SK-N-MC (cell line): ENCODE measurements at regions not wholly inside any gene's neighbourhood (a gene's known extent, or its start where the extent isn't known, plus 50 kb on each side); places are given as distances from the start of the nearest gene placed in this dataset.

Source experiments
- DNase-seq: peaks from one replicate; pipeline ENCODE4 v3.0.0-alpha.2; 2011; ENCODE audit warnings: low read depth, low spot score
- H3K27ac ChIP-seq: fragments of 200-600 bp; sonication (generic); 2 replicates; pipeline ENCODE4 v1.5.1; 2016; ENCODE audit warnings: mixed run types
- H3K36me3 ChIP-seq: fragments of 200-600 bp; sonication (generic); 2 replicates; pipeline ENCODE4 v1.6.1; 2017; ENCODE audit warnings: antibody characterized with exemption, low read length, mixed read lengths; ENCODE audit not compliant: insufficient read depth
- H3K4me3 ChIP-seq: fragments of 200-600 bp; sonication (generic); 2 replicates; pipeline ENCODE4 v1.5.1; 2016
- H3K9ac ChIP-seq: fragments of 200-600 bp; sonication (generic); 2 replicates; pipeline ENCODE4 v1.8.0; 2017; ENCODE audit warnings: mixed run types, mixed read lengths; ENCODE audit not compliant: insufficient read length
- H3K9me3 ChIP-seq: fragments of 200-600 bp; sonication (generic); 2 replicates; pipeline ENCODE4 v1.6.1; 2017; ENCODE audit warnings: low read depth, mild to moderate bottlenecking, antibody characterized with exemption, low read length, moderate library complexity, mixed read lengths
- EZH2 ChIP-seq: fragments of 200-600 bp; sonication (generic); IDR thresholded peaks from one replicate; pipeline ENCODE4 v1.6.1; 2017; ENCODE audit warnings: antibody characterized with exemption
- FOXP2 ChIP-seq: optimal IDR thresholded peaks from 2 replicates; pipeline ENCODE3; 2011; ENCODE audit warnings: mild to moderate bottlenecking, moderate library complexity; ENCODE audit not compliant: insufficient read depth; ENCODE audit errors: extremely low read length, control extremely low read depth
- POLR2AphosphoS5 ChIP-seq: IDR thresholded peaks from 2 replicates; pipeline ENCODE4 v1.6.1; 2012; ENCODE audit warnings: mild to moderate bottlenecking, low read depth, low read length, borderline replicate concordance

DNA sequence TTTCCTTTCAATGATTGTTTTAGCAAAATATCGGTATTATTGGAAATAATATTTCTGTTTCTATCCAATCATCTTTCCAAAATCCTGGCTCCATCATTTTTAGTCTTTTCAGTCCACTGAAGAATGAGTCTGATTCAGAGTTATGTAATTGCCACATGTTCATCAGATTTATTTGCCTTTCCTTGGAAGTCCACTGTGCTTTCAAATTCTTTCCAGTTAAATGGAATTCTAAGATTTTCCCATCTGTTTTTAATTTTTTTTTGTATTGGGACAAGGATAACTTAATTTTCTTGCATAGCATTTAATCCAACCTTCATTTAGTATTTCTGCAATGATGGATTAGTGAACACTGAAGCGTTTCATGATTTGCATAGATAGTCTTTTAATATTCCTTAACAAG is 521.5 kb upstream of the NRXN1 start:
- H3K27ac ChIP-seq: no peak overlapping the region
- no peak overlapping the region for H3K4me3 ChIP-seq
- TF ChIP-seq FOXP2: no peak
- TF ChIP-seq EZH2: no peak
- TF ChIP-seq POLR2AphosphoS5: no peak
- H3K9ac ChIP-seq: no peak overlapping the region
- no peak for DNase-seq
- H3K36me3 ChIP-seq: no peaks in the 10 kb centered on the region
- no peaks in the 10 kb centered on the region for H3K9me3 ChIP-seq

DNA sequence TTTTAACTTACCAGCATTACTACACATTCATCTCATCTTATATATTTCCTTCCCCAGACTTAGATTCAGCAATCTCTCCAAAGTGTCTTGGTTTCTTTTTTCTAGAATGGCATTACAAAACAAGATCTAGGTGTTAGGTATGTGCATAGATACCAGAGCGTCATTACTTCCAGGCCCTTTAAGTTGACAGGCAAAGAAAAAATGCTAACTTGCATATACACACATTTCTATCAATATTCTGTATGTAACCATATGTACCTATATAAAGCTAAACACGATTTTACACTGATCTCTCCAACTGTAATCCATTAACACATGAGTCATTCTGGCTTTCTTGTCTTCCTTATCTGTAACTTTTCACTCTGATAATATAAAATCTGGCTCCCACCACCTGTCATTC is 503.8 kb upstream of the NRXN1 start:
- H3K36me3 ChIP-seq: no peaks in the 10 kb centered on the region
- no peak overlapping the region for H3K4me3 ChIP-seq
- TF ChIP-seq EZH2: no peak
- TF ChIP-seq FOXP2: no peak
- no peak for TF ChIP-seq POLR2AphosphoS5
- H3K9ac ChIP-seq: no peak overlapping the region
- no peaks in the 10 kb centered on the region for H3K9me3 ChIP-seq
- no peak for DNase-seq
- H3K27ac ChIP-seq: no peak overlapping the region

DNA sequence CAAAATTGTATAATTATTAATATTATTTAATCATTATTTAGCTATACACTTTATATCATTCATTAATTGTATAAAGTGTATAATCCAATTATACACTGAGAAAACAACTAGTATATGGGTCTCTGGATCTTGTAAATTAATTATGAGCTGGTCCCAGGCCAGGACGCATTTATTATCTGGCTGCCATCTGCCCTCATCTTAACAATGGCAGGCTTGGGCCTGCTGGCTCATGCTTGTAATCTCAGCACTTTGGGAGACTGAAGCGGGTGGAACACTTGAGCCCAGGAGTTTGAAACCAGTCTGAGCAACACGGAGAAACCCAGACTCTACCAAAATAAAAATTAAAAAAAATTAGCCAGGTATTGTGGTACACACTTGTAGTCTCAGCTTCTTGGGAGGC is 502.2 kb upstream of the NRXN1 start:
- no peak overlapping the region for H3K9ac ChIP-seq
- no peaks in the 10 kb centered on the region for H3K9me3 ChIP-seq
- H3K36me3 ChIP-seq: no peaks in the 10 kb centered on the region
- TF ChIP-seq FOXP2: no peak
- no peak for TF ChIP-seq POLR2AphosphoS5
- no peak for TF ChIP-seq EZH2
- no peak overlapping the region for H3K27ac ChIP-seq
- no peak overlapping the region for H3K4me3 ChIP-seq
- DNase-seq: no peak

DNA sequence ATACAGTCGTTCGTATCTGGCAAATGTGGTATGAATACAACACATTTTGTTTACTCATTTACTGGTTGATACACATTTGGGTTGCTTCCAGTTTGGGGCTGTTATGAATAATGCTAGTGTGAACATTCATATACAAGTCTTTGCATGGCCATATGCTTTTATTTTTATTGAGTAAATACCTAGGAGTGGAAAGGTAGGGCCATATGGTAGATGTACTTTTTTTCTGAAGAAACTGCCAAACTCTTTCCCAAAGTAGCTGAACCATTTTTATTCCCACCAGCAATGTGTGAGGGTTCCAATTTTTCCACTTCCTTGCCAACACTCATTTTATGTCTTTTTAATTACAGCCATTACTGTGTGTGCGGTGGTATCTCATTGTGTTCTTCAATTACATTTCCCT is 496.2 kb upstream of the NRXN1 start:
- no peak for TF ChIP-seq FOXP2
- TF ChIP-seq POLR2AphosphoS5: no peak
- TF ChIP-seq EZH2: no peak
- H3K9me3 ChIP-seq: no peaks in the 10 kb centered on the region
- no peaks in the 10 kb centered on the region for H3K36me3 ChIP-seq
- H3K27ac ChIP-seq: no peak overlapping the region
- no peak for DNase-seq
- no peak overlapping the region for H3K9ac ChIP-seq
- H3K4me3 ChIP-seq: no peak overlapping the region

DNA sequence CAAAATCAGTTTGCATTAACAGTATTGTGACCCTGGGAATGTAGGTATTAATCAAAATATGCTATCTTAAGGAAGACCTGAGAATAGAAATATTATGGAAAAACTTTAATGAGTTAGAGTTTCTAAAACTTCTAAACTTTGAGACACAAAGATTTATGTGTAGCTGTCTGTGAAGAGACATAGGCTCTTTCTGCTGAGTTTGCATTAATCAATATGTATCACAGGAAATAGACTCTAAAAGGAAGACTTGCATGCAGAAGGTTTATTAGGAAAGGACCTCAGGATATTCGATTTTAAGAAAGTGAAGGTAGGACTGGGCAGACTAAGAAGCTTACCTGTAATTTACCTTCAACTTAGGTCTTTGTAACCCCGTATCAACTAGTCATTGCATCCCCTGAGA is 494.8 kb upstream of the NRXN1 start:
- Histone ChIP-seq H3K36me3 (no peaks in the 10 kb centered on the region), H3K4me3 (no peak overlapping the region), H3K27ac (no peak overlapping the region), H3K9ac (no peak overlapping the region), H3K9me3 (no peaks in the 10 kb centered on the region)
- no peak for DNase-seq
- TF ChIP-seq EZH2: no peak
- TF ChIP-seq FOXP2: no peak
- TF ChIP-seq POLR2AphosphoS5: no peak

DNA sequence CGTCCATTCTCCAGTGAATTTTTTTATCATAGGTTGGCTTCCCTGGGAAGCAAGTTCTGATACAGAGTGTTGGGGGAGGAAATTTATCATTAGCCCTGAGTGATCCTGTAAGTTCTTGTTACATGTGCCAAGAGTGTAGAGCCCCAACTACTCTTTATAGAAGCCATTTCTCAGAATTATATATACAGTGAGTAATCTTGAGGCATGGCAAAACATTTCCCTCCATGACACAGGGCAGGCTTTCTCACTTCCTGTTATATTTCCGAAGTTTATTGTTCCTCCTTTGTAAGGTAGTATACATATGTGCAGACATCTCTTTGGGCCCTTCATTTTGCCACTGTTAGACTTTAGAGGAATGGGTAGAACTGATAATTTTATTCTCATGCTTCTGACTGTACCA is 484.7 kb upstream of the NRXN1 start:
- Histone ChIP-seq H3K4me3 (no peak overlapping the region), H3K27ac (no peak overlapping the region), H3K9ac (no peak overlapping the region), H3K36me3 (no peaks in the 10 kb centered on the region), H3K9me3 (no peaks in the 10 kb centered on the region)
- DNase-seq: no peak
- no peak for TF ChIP-seq POLR2AphosphoS5
- TF ChIP-seq FOXP2: no peak
- no peak for TF ChIP-seq EZH2

DNA sequence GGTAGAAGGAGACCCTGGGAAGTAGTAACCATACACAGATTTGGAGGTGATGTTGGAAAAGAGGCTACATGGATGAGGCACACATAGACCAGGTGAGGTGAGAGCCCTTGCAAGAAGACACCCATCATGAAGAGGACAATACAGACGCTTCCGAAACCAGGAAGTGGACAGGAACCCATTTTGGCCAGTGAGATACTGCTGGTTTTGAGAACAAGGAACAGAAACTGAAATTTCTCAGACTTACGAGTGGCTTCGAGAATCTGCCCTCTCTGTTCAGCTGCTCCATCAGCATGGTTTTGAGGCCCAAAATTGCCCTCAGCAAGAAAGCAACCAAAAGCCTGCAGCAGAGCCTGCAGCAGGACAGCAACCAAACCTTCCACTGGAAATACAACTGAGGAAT is 479.1 kb upstream of the NRXN1 start:
- Histone ChIP-seq H3K9me3 (no peaks in the 10 kb centered on the region), H3K9ac (no peak overlapping the region), H3K4me3 (no peak overlapping the region)

DNA sequence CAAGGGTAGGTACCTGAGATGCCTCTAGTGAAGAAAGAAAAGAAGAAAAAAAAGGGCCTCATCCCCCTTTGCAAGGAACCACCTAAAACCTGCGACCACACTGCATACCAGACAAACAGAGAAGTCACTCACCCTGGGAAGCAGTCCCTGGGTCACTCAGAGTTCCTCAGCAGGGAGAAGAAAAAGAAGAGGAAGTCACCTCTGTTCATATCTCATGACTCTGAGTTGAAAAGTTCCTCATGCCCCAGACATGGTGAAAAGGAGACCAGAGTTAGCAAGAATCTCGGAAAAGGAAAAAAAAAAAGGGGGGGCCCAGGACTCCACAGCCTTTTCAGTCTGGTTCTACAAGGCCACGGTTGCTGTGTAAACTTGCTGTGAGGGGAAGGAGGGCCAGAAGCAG is 478.4 kb upstream of the NRXN1 start:
- no peak overlapping the region for H3K4me3 ChIP-seq
- TF ChIP-seq POLR2AphosphoS5 (no peak), EZH2 (no peak)
- H3K9ac ChIP-seq: no peak overlapping the region
- H3K9me3 ChIP-seq: no peaks in the 10 kb centered on the region
- H3K27ac ChIP-seq: no peak overlapping the region
- no peak for DNase-seq
- H3K36me3 ChIP-seq: no peaks in the 10 kb centered on the region

More for the DNA sequence above, 479.1 kb upstream of the NRXN1 start:
- Histone ChIP-seq H3K27ac (no peak overlapping the region), H3K36me3 (no peaks in the 10 kb centered on the region)
- no peak for DNase-seq
- TF ChIP-seq FOXP2 (no peak), POLR2AphosphoS5 (no peak), EZH2 (no peak)

DNA sequence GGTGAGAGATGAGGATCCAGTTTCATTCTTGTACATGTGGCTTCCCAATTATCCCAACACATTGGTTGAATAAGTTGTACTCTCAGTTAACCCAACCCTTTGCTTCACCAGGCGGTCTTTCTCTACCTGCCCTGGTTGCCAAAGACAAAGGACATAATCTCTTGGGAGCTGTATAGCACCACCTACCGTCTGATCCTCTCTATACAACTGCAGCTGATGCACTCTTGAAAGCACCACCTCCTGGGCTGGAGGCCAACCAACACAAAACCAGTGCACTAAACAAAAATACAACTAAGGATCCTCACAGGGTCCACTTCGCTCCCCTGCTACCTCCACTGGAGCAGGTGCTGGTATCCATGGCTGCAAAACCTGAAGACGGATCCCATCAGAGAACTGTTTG is 473.6 kb upstream of the NRXN1 start:
- no peaks in the 10 kb centered on the region for H3K36me3 ChIP-seq
- H3K27ac ChIP-seq: no peak overlapping the region
- no peak overlapping the region for H3K4me3 ChIP-seq
- H3K9ac ChIP-seq: no peak overlapping the region
- no peaks in the 10 kb centered on the region for H3K9me3 ChIP-seq
- no peak for DNase-seq
- TF ChIP-seq FOXP2 (no peak), POLR2AphosphoS5 (no peak), EZH2 (no peak)
